ENCODE measurements at regions not wholly inside any gene's neighbourhood (a gene's known extent, or its start where the extent isn't known, plus 50 kb on each side); places are given as distances from the start of the nearest gene placed in this dataset.

DNA sequence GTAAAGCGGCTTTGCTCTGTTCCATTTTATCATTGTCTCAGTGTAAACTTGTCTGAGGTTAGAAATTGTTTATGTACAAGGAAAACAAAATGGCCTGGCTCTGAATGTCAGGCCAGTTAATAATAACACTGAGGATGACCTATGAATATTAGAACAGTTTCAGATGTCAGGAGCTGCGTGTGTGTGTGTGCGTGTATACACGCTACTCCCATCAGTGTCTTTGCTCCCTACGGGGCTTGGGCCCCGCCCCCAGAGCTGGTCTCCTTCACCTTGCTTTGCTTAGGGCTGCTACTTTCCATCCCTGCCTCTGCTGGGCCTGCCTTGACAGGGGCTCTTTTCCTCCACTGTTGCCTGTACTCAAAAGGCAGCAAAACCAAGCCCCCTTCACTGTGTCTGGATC, 142.3 kb upstream of the BET1 start:
- no peaks in the 10 kb centered on the region for H3K36me3 ChIP-seq (ENCODE audit: insufficient read depth, low read length)

DNA sequence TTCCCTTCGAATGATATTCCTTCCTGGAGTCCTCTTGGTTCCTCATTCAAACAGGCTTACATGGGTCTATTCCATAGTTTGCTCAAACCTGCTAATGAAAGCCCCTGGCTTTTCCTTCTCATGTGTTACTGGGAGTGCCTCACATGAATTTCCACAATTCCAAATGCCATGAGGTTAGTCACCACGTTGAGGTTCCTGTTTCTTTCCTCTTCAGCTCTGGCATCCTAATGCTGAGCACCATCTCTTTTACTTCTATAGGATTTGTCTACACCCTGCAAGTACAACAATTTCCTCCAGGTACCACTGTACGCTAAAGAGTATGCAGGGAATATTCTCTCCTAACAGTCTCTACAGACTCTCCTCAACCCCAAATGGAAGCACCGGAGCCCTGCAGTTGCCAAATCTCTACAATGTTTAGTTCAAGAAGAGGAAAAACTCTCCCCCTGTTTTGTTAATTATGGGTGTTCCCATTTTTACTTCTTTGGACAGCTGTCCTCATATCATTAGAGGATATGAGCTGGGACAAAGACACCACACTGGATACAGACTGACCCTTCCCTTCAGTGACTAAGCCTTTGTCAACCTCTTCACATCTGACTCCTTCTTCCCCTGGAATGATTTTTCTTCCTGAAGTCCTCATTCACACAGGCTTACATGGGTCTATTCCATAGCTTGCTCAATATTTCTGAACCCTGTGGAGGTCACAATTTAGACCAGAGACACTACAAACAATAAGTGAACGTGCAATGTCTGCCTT, 145.8 kb upstream of the BET1 start:
- H4K20me1 ChIP-seq (ENCODE audit: insufficient read depth, low read length): no peaks in the 10 kb centered on the region
- POLR2A ChIA-PET: interaction anchor here (0.6 kb wide), 1 partner anchor 96 kb away, joined by 3 read pairs; no protein-coding TSS in a partner anchor
- H2AFZ ChIP-seq (ENCODE audit: low read length): no peak overlapping the region
- no peak overlapping the region for H3K4me3 ChIP-seq (ENCODE audit: low read depth, low read length, poor library complexity, severe bottlenecking)
- H3K36me3 ChIP-seq (ENCODE audit: insufficient read depth, low read length): no peaks in the 10 kb centered on the region
- CTCF ChIA-PET (ENCODE audit: unreplicated experiment): no interaction called here
- intact Hi-C loops (cut with micrococcal nuclease; ENCODE audit: unreplicated experiment): no loop called here
- H3K9me3 ChIP-seq (ENCODE audit: low read length): no peaks in the 10 kb centered on the region
- H3K27ac ChIP-seq (ENCODE audit: low read depth, low read length, poor library complexity, severe bottlenecking): no peak overlapping the region
- BruUV-seq (replicated peaks): no TSS peak
- H3K9me2 ChIP-seq (ENCODE audit: insufficient read depth, low read length): no peaks in the 10 kb centered on the region
- H3K4me1 ChIP-seq (ENCODE audit: insufficient read depth, low read length, poor library complexity, severe bottlenecking): no peaks in the 10 kb centered on the region
- H3K4me2 ChIP-seq (ENCODE audit: low read length): no peak overlapping the region
- no peak for TF ChIP-seq EZH2phosphoT487 (IDR thresholded peaks at IDR 0.05; ENCODE audit: borderline replicate concordance, low read depth, low read length)
- TF ChIP-seq, protein P1, sequence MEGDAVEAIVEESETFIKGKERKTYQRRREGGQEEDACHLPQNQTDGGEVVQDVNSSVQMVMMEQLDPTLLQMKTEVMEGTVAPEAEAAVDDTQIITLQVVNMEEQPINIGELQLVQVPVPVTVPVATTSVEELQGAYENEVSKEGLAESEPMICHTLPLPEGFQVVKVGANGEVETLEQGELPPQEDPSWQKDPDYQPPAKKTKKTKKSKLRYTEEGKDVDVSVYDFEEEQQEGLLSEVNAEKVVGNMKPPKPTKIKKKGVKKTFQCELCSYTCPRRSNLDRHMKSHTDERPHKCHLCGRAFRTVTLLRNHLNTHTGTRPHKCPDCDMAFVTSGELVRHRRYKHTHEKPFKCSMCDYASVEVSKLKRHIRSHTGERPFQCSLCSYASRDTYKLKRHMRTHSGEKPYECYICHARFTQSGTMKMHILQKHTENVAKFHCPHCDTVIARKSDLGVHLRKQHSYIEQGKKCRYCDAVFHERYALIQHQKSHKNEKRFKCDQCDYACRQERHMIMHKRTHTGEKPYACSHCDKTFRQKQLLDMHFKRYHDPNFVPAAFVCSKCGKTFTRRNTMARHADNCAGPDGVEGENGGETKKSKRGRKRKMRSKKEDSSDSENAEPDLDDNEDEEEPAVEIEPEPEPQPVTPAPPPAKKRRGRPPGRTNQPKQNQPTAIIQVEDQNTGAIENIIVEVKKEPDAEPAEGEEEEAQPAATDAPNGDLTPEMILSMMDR (conservative IDR thresholded peaks at IDR 0.05; ENCODE audit: low read length): no peak
- no peaks in the 10 kb centered on the region for H3K79me2 ChIP-seq (ENCODE audit: insufficient read depth, low read depth, low read length)
- no peak for DNase-seq (ENCODE audit: low spot score)

More for the DNA sequence above, 142.3 kb upstream of the BET1 start:
- no peak overlapping the region for H3K27ac ChIP-seq (ENCODE audit: low read depth, low read length, poor library complexity, severe bottlenecking)
- ChIA-PET POLR2A (interaction anchor here (0.9 kb wide), 1 partner anchor 9 kb away, joined by 3 read pairs; no protein-coding TSS in a partner anchor), CTCF (ENCODE audit: unreplicated experiment) (no interaction called here)
- no peaks in the 10 kb centered on the region for H3K9me2 ChIP-seq (ENCODE audit: insufficient read depth, low read length)
- H3K4me1 ChIP-seq (ENCODE audit: insufficient read depth, low read length, poor library complexity, severe bottlenecking): no peaks in the 10 kb centered on the region
- no peaks in the 10 kb centered on the region for H4K20me1 ChIP-seq (ENCODE audit: insufficient read depth, low read length)
- DNase-seq (ENCODE audit: low spot score): no peak
- no peak overlapping the region for H3K4me2 ChIP-seq (ENCODE audit: low read length)
- intact Hi-C loops (cut with micrococcal nuclease; ENCODE audit: unreplicated experiment): no loop called here
- H2AFZ ChIP-seq (ENCODE audit: low read length): no peak overlapping the region
- no peak overlapping the region for H3K4me3 ChIP-seq (ENCODE audit: low read depth, low read length, poor library complexity, severe bottlenecking)
- H3K9me3 ChIP-seq (ENCODE audit: low read length): no peaks in the 10 kb centered on the region
- no TSS peak for BruUV-seq (replicated peaks)
- no peak for TF ChIP-seq EZH2phosphoT487 (IDR thresholded peaks at IDR 0.05; ENCODE audit: borderline replicate concordance, low read depth, low read length)
- TF ChIP-seq, protein P1 (conservative IDR thresholded peaks at IDR 0.05; ENCODE audit: low read length): no peak
- no peaks in the 10 kb centered on the region for H3K79me2 ChIP-seq (ENCODE audit: insufficient read depth, low read depth, low read length)

DNA sequence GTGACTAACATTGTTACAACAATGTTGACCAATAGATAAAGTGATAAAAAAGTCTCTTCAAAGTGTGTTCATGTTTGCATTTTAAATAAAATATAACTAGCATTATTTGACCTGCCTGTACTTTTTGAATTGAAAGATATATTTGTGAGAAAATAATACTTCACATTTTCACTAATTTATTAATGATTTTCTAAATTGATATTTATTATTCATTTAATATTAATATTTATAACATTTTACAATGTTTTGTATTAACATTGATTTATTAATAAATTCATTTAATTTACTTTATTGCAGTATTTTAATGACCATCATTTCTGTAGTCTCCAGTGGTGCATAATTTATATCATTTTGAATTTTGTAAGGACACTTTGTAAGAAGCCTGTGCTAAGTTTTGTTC, 150.0 kb upstream of the BET1 start:
- Histone ChIP-seq H3K27ac (ENCODE audit: low read depth, low read length, poor library complexity, severe bottlenecking) (no peak overlapping the region), H3K9me2 (ENCODE audit: insufficient read depth, low read length) (no peaks in the 10 kb centered on the region), H3K79me2 (ENCODE audit: insufficient read depth, low read depth, low read length) (no peaks in the 10 kb centered on the region), H3K4me3 (ENCODE audit: low read depth, low read length, poor library complexity, severe bottlenecking) (no peak overlapping the region), H3K4me1 (ENCODE audit: insufficient read depth, low read length, poor library complexity, severe bottlenecking) (no peaks in the 10 kb centered on the region), H3K9me3 (ENCODE audit: low read length) (no peaks in the 10 kb centered on the region), H3K4me2 (ENCODE audit: low read length) (no peak overlapping the region), H2AFZ (ENCODE audit: low read length) (no peak overlapping the region), H4K20me1 (ENCODE audit: insufficient read depth, low read length) (no peaks in the 10 kb centered on the region), H3K36me3 (ENCODE audit: insufficient read depth, low read length) (no peaks in the 10 kb centered on the region)
- ChIA-PET POLR2A (interaction anchor here (1.5 kb wide), 1 partner anchor 14 kb away, joined by 3 read pairs; no protein-coding TSS in a partner anchor), CTCF (ENCODE audit: unreplicated experiment) (no interaction called here)
- intact Hi-C loops (cut with micrococcal nuclease; ENCODE audit: unreplicated experiment): no loop called here
- TF ChIP-seq EZH2phosphoT487 (IDR thresholded peaks at IDR 0.05; ENCODE audit: borderline replicate concordance, low read depth, low read length): no peak
- TF ChIP-seq, protein P1 (conservative IDR thresholded peaks at IDR 0.05; ENCODE audit: low read length): no peak
- no TSS peak for BruUV-seq (replicated peaks)
- DNase-seq (ENCODE audit: low spot score): no peak

Data from OCI-LY7 (cell line).